ENCODE measurements at regions not wholly inside any gene's neighbourhood (a gene's known extent, or its start where the extent isn't known, plus 50 kb on each side); places are given as distances from the start of the nearest gene placed in this dataset.
A peak's percentile ranks its signal among the peaks of the same experiment; 100 is the strongest.
"Not testable (repeated sequence)": the region's sequence is repeated elsewhere in the genome, so short reads cannot be mapped to it uniquely, and the experiment has no call there.

DNA sequence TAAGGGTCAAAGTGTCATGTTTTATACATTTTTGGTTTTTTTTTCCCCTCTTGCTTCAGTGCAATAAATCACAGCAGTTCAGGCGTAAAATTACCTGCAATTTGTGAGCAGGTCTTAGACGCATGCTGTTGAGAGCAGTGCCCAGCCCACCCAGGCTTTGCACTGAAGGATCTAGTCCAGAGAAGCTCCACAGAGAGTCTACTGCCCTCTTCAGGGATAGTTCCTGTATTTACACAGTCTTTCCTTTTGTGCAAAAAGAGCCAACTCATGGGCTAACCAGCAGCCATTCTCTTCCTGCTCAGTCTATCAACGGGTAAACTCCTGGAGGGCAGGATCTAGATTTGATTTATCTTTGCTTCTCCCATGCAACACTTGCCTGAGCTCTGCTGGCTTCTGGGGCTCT lies 82.2 kb upstream of the NAMPT start:
- H3K9me3 ChIP-seq (ENCODE audit: control insufficient read depth in 2 of 3, low read length in 3 of 3) = no peaks in the 10 kb centered on the region
- ChIA-PET CTCF (interaction anchor here (1.2 kb wide), 1 partner anchor 213 kb away, joined by 3 read pairs; no protein-coding TSS in a partner anchor), POLR2A (no interaction called here)
- no peaks in the 10 kb centered on the region for H3K27me3 ChIP-seq (ENCODE audit: control insufficient read depth in 2 of 2, insufficient read depth in 2 of 2, low read length in 2 of 2)
- peak in 1 of 9 donors; percentile 1 for DNase-seq
- peaks cover 0 to 3% (median 0%) of the 10 kb centered on the region in 11 donors for H3K9me3 Mint-ChIP-seq
- no peak overlapping the region for H3K27ac Mint-ChIP-seq
- peaks cover 0 to 14% (median 0%) of the 10 kb centered on the region in 7 donors for H3K4me1 Mint-ChIP-seq
- peak; percentile 74 for ATAC-seq
- H3K36me3 Mint-ChIP-seq = no peaks in the 10 kb centered on the region
- no peaks in the 10 kb centered on the region for H3K4me1 ChIP-seq (ENCODE audit: control insufficient read depth in 2 of 2, insufficient read depth in 2 of 2, low read length in 2 of 2)
- H3K36me3 ChIP-seq (ENCODE audit: control insufficient read depth in 2 of 3, insufficient read depth in 3 of 3, low read length in 3 of 3) = no peaks in the 10 kb centered on the region
- H3K4me3 Mint-ChIP-seq = no peak overlapping the region
- peaks cover 3 to 19% (median 10%) of the 10 kb centered on the region in 5 donors for H3K27me3 Mint-ChIP-seq
- no peak overlapping the region for H3K4me3 ChIP-seq (ENCODE audit: low read length)
- no peak overlapping the region for H3K27ac ChIP-seq (ENCODE audit: low read depth, low read length)
- intact Hi-C loops (cut with micrococcal nuclease) = loop anchor here (1.0 to 10.0 kb wide), 2 partner anchors 191 to 192 kb away; no protein-coding TSS in a partner anchor

DNA sequence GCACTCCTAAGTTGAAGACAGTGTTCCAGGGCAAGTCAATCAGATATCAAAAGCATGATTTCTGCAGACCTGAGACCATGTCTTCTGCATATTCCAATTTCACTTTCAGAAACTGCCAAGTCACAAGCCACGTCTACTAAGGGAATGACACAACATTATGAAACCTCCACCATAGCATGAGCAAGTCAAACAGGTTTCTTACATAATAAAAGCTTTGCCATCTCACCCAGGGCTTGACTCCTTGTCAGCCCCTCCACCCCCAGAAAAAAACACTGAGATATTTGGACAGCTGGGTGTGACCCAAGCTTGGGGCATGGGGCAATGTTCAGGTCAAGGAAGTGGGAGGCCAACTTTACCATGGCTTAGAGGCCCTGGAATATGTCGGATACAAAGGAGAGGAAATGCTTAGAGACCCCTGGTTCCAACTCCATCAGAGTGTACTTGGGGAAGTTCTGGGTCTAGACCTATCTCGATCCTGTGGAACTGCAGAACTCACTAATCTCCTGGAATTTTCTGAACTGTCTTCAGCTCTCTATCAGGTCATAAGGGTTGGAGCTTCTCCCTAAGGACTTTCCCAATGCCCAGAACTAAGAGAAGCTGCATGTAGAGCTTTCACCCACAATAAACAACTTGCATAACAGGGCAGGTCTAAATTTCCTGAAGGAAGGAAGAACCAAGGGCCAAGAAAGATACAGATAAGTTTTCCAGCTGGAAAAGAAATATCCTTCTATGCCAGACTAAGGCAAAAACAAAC lies 80.6 kb upstream of the NAMPT start:
- Histone ChIP-seq H3K36me3 (ENCODE audit: control insufficient read depth in 2 of 3, insufficient read depth in 3 of 3, low read length in 3 of 3) (no peaks in the 10 kb centered on the region), H3K4me1 (ENCODE audit: control insufficient read depth in 2 of 2, insufficient read depth in 2 of 2, low read length in 2 of 2) (no peaks in the 10 kb centered on the region), H3K27me3 (ENCODE audit: control insufficient read depth in 2 of 2, insufficient read depth in 2 of 2, low read length in 2 of 2) (no peaks in the 10 kb centered on the region), H3K9me3 (ENCODE audit: control insufficient read depth in 2 of 3, low read length in 3 of 3) (no peaks in the 10 kb centered on the region), H3K27ac (ENCODE audit: low read depth, low read length) (no peak overlapping the region), H3K4me3 (ENCODE audit: low read length) (no peak overlapping the region)
- ChIA-PET CTCF (no interaction called here), POLR2A (no interaction called here)
- ATAC-seq (peak; percentile 86), DNase-seq (no peak)
- Mint-ChIP-seq H3K36me3 (peaks cover 0 to 8% (median 0%) of the 10 kb centered on the region in 5 donors), H3K4me3 (no peak overlapping the region), H3K27me3 (peaks cover 19 to 29% (median 22%) of the 10 kb centered on the region in 5 donors), H3K4me1 (peaks cover 0 to 14% (median 0%) of the 10 kb centered on the region in 7 donors), H3K9me3 (peaks cover 0 to 9% (median 0%) of the 10 kb centered on the region in 11 donors), H3K27ac (no peak overlapping the region)
- intact Hi-C loops (cut with micrococcal nuclease) = loop anchor here in 1 of 2 donors (10.0 kb wide), 1 partner anchor 191 kb away; no protein-coding TSS in a partner anchor

DNA sequence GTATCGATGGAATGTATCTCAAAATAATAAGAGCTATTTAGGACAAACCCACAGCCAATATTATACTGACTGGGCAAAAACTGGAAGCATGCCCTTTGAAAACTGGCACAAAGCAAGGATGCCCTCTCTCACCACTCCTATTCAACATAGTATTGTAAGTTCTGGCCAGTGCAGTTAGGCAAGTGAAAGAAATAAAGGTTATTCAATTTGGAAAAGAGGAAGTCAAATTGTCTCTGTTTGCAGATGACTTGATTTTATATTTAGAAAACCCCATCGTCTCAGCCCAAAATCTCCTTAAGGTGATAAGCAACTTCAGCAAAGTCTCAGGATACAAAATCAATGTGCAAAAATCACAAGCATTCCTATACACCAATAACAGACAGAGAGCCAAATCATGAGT lies 77.7 kb upstream of the NAMPT start:
- H3K4me1 Mint-ChIP-seq; POLR2A ChIA-PET; H3K9me3 ChIP-seq (ENCODE audit: control insufficient read depth in 2 of 3, low read length in 3 of 3); H3K36me3 ChIP-seq (ENCODE audit: control insufficient read depth in 2 of 3, insufficient read depth in 3 of 3, low read length in 3 of 3); H3K4me3 Mint-ChIP-seq; H3K4me1 ChIP-seq (ENCODE audit: control insufficient read depth in 2 of 2, insufficient read depth in 2 of 2, low read length in 2 of 2); H3K27ac ChIP-seq (ENCODE audit: low read depth, low read length); H3K4me3 ChIP-seq (ENCODE audit: low read length); H3K27ac Mint-ChIP-seq; H3K27me3 ChIP-seq (ENCODE audit: control insufficient read depth in 2 of 2, insufficient read depth in 2 of 2, low read length in 2 of 2); DNase-seq; ATAC-seq; CTCF ChIA-PET: not testable (repeated sequence)
- Mint-ChIP-seq H3K27me3 (peaks cover 30 to 49% (median 31%) of the 10 kb centered on the region in 5 donors), H3K36me3 (peaks cover 0 to 17% (median 0%) of the 10 kb centered on the region in 5 donors), H3K9me3 (peaks cover 0 to 20% (median 1%) of the 10 kb centered on the region in 11 donors)
- intact Hi-C loops (cut with micrococcal nuclease) = loop anchor here in 1 of 2 donors (10.0 kb wide), 1 partner anchor 188 kb away; no protein-coding TSS in a partner anchor

DNA sequence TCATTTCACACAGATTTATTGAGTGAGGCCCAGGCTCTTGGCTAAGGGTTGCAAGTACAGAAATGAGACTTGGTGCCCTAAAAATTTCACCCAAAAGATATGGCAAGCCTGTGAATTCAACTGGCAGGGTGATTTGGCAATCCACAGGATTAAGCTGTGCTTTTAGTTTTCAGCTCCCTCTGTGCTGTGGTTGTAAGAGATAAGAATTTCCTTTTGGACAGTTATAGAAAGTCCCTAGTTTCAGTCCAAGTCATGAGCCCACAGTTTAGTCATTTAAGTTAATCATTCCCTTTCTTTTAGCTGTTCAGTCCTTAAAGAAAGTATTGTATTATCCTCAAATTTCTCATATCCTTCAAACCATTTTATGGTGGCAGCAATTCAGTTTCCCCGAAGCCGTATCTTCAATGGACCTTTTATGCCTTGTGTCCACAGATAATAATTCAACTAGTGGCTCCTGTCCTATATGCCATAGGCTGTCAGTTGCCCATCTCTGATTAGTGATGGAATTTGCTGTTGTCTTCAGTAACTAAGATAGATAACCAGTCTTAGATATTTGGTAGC lies 73.4 kb upstream of the NAMPT start:
- peaks cover 34 to 70% (median 41%) of the 10 kb centered on the region in 5 donors for H3K27me3 Mint-ChIP-seq
- no peak for ATAC-seq

DNA sequence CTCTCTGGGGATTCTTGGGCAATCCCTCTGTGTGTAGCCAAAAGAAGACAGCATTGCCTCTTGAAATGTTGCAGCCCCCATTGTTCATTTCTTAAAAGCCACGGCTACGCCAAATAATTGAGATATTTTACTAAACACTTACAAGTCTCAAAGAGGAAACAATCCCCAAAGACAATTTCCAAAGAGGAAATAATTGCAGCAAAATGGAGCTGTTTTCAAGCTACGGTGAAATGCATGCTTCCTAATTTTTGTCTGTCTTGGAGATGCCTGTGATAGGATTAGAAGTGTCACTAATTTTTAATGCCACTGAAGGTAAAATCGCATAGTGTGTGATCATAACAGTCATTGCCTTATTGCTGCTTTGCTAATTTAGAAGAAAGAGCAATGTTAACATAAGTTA lies 72.9 kb upstream of the NAMPT start:
- H3K36me3 ChIP-seq (ENCODE audit: control insufficient read depth in 2 of 3, insufficient read depth in 3 of 3, low read length in 3 of 3) = no peaks in the 10 kb centered on the region
- H3K9me3 ChIP-seq (ENCODE audit: control insufficient read depth in 2 of 3, low read length in 3 of 3) = no peaks in the 10 kb centered on the region
- no peak overlapping the region for H3K27ac ChIP-seq (ENCODE audit: low read depth, low read length)
- peaks cover 0 to 18% (median 1%) of the 10 kb centered on the region in 11 donors for H3K9me3 Mint-ChIP-seq
- H3K27me3 Mint-ChIP-seq = peaks cover 31 to 70% (median 39%) of the 10 kb centered on the region in 5 donors
- peaks cover 0 to 2% (median 0%) of the 10 kb centered on the region in 7 donors for H3K4me1 Mint-ChIP-seq
- H3K27me3 ChIP-seq (ENCODE audit: control insufficient read depth in 2 of 2, insufficient read depth in 2 of 2, low read length in 2 of 2) = no peaks in the 10 kb centered on the region
- H3K36me3 Mint-ChIP-seq = peaks cover 0 to 17% (median 0%) of the 10 kb centered on the region in 5 donors
- DNase-seq = no peak
- no peak overlapping the region for H3K4me3 ChIP-seq (ENCODE audit: low read length)
- no peak overlapping the region for H3K27ac Mint-ChIP-seq
- H3K4me1 ChIP-seq (ENCODE audit: control insufficient read depth in 2 of 2, insufficient read depth in 2 of 2, low read length in 2 of 2) = no peaks in the 10 kb centered on the region
- POLR2A ChIA-PET = no interaction called here
- CTCF ChIA-PET = interaction anchor here (0.7 kb wide), 1 partner anchor 179 kb away, joined by 3 read pairs; no protein-coding TSS in a partner anchor
- ATAC-seq = no peak
- H3K4me3 Mint-ChIP-seq = no peak overlapping the region
- intact Hi-C loops (cut with micrococcal nuclease) = no loop called here

More for the DNA sequence above, 73.4 kb upstream of the NAMPT start:
- Mint-ChIP-seq H3K27ac (no peak overlapping the region), H3K4me1 (peaks cover 0 to 2% (median 0%) of the 10 kb centered on the region in 7 donors), H3K4me3 (no peak overlapping the region), H3K36me3 (peaks cover 0 to 17% (median 0%) of the 10 kb centered on the region in 5 donors), H3K9me3 (peaks cover 0 to 20% (median 1%) of the 10 kb centered on the region in 11 donors)
- ChIA-PET POLR2A (no interaction called here), CTCF (interaction anchor here (0.7 kb wide), 1 partner anchor 180 kb away, joined by 3 read pairs; no protein-coding TSS in a partner anchor)
- no peak overlapping the region for H3K27ac ChIP-seq (ENCODE audit: low read depth, low read length)
- H3K36me3 ChIP-seq (ENCODE audit: control insufficient read depth in 2 of 3, insufficient read depth in 3 of 3, low read length in 3 of 3) = no peaks in the 10 kb centered on the region
- H3K9me3 ChIP-seq (ENCODE audit: control insufficient read depth in 2 of 3, low read length in 3 of 3) = no peaks in the 10 kb centered on the region
- no peak overlapping the region for H3K4me3 ChIP-seq (ENCODE audit: low read length)
- H3K27me3 ChIP-seq (ENCODE audit: control insufficient read depth in 2 of 2, insufficient read depth in 2 of 2, low read length in 2 of 2) = no peaks in the 10 kb centered on the region
- no peak for DNase-seq
- intact Hi-C loops (cut with micrococcal nuclease) = no loop called here
- no peaks in the 10 kb centered on the region for H3K4me1 ChIP-seq (ENCODE audit: control insufficient read depth in 2 of 2, insufficient read depth in 2 of 2, low read length in 2 of 2)

DNA sequence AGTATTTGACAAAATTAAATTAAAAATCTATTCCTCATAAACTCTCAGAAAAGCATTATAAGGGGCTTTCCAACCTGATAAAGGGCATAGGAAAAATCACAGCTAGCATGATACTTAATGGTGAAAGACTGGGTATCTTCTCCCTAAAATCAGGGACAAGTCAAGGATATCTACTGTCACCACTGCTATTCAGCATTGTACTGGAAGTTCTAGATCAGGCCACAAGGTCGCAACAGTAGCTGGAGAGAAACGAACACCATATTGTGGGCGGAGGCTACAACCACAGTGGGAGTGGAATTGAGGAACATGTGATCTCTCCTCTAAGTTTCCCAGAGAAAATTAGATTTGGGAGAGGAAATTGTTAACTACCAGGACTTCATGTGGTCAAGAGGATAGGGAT lies 70.0 kb upstream of the NAMPT start:
- Histone ChIP-seq H3K27me3 (ENCODE audit: control insufficient read depth in 2 of 2, insufficient read depth in 2 of 2, low read length in 2 of 2) (no peaks in the 10 kb centered on the region), H3K4me1 (ENCODE audit: control insufficient read depth in 2 of 2, insufficient read depth in 2 of 2, low read length in 2 of 2) (no peaks in the 10 kb centered on the region), H3K4me3 (ENCODE audit: low read length) (no peak overlapping the region), H3K9me3 (ENCODE audit: control insufficient read depth in 2 of 3, low read length in 3 of 3) (no peaks in the 10 kb centered on the region), H3K36me3 (ENCODE audit: control insufficient read depth in 2 of 3, insufficient read depth in 3 of 3, low read length in 3 of 3) (no peaks in the 10 kb centered on the region), H3K27ac (ENCODE audit: low read depth, low read length) (no peak overlapping the region)
- Mint-ChIP-seq H3K4me3 (no peak overlapping the region), H3K27ac (no peak overlapping the region), H3K9me3 (peaks cover 0 to 14% (median 6%) of the 10 kb centered on the region in 11 donors), H3K27me3 (peaks cover 9 to 58% (median 25%) of the 10 kb centered on the region in 5 donors), H3K36me3 (peaks cover 0 to 13% (median 0%) of the 10 kb centered on the region in 5 donors), H3K4me1 (peaks cover 0 to 2% (median 0%) of the 10 kb centered on the region in 7 donors)
- ChIA-PET POLR2A (no interaction called here), CTCF (no interaction called here)
- intact Hi-C loops (cut with micrococcal nuclease) = no loop called here
- DNase-seq = no peak
- ATAC-seq = no peak

Measured in naive thymus-derived CD4-positive, alpha-beta T cell (primary cell).